ENCODE measurements at regions not wholly inside any gene's neighbourhood (a gene's known extent, or its start where the extent isn't known, plus 50 kb on each side); places are given as distances from the start of the nearest gene placed in this dataset.

DNA sequence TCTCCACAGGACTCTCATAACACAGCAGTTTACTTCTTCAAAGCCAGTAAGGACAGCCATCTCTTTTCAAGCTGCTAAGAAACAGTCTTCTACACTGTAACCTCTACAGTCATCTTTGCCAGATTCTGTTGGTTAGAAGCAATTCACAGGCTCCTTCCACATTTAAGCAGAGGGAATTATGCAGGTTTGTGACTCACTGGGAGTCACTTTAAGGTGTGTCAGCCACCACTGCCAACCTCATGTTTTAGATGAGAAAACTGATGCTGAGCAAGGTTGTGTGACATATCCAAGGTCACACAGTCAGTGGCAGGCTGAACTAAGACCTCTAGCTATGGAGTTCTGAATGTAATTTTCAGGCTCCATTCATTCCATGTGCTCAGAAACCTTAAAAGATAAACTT is 143.5 kb downstream of the QDPR start:
- no peak for TF ChIP-seq EZH2 (IDR thresholded peaks at IDR 0.05; ENCODE audit: borderline replicate concordance, low read depth, low read length, poor library complexity, severe bottlenecking)
- TF ChIP-seq, protein P1, sequence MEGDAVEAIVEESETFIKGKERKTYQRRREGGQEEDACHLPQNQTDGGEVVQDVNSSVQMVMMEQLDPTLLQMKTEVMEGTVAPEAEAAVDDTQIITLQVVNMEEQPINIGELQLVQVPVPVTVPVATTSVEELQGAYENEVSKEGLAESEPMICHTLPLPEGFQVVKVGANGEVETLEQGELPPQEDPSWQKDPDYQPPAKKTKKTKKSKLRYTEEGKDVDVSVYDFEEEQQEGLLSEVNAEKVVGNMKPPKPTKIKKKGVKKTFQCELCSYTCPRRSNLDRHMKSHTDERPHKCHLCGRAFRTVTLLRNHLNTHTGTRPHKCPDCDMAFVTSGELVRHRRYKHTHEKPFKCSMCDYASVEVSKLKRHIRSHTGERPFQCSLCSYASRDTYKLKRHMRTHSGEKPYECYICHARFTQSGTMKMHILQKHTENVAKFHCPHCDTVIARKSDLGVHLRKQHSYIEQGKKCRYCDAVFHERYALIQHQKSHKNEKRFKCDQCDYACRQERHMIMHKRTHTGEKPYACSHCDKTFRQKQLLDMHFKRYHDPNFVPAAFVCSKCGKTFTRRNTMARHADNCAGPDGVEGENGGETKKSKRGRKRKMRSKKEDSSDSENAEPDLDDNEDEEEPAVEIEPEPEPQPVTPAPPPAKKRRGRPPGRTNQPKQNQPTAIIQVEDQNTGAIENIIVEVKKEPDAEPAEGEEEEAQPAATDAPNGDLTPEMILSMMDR (conservative IDR thresholded peaks at IDR 0.05; ENCODE audit: low read depth, low read length), result no peak
